Esophagus squamous epithelium (tissue), 4 donors: ENCODE measurements at regions not wholly inside any gene's neighbourhood (a gene's known extent, or its start where the extent isn't known, plus 50 kb on each side); places are given as distances from the start of the nearest gene placed in this dataset.

Experiments used
- POLR2A ChIP-seq, 4 donors: fragments of 450-650 bp; IDR thresholded peaks; one replicate each; pipeline ENCODE4 v1.6.1; 2017; ENCODE audit warnings: antibody characterized with exemption in 4 of 4, mild to moderate bottlenecking in 4 of 4, moderate library complexity in 3 of 4
- TF ChIP-seq, protein P1 (sequence below), 6 experiments: fragments of 450-650 bp in 4 of 6; fragments of 200-600 bp in 2 of 6; sonication (generic) in 2 of 6; IDR thresholded peaks; one replicate each; pipeline ENCODE4 v1.5.1; 2016 to 2019; ENCODE audit warnings: antibody characterized with exemption in 6 of 6, mild to moderate bottlenecking in 4 of 6, moderate library complexity in 4 of 6

DNA sequence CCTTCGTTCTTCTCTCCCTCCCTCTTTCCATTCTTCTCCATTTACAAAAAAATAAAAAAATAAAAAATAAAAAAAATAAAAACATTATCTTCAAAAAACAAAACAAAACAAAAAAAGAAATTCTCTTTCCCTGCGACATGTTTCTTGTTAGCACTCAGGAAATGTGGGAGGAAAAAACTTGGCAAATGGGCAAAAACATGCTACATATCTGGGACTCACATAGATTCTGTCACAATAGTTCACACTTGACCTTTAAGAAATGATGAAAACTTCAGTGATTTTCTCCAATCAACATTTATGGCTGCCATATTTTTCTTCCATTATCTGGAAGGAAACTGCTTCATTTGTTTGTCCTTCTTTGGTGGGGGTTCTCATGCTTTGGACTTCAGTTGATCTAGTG, 109.3 kb downstream of the PRKAB2 start:
- no peak for TF ChIP-seq POLR2A (IDR thresholded peaks at IDR 0.05)
- TF ChIP-seq, protein P1, sequence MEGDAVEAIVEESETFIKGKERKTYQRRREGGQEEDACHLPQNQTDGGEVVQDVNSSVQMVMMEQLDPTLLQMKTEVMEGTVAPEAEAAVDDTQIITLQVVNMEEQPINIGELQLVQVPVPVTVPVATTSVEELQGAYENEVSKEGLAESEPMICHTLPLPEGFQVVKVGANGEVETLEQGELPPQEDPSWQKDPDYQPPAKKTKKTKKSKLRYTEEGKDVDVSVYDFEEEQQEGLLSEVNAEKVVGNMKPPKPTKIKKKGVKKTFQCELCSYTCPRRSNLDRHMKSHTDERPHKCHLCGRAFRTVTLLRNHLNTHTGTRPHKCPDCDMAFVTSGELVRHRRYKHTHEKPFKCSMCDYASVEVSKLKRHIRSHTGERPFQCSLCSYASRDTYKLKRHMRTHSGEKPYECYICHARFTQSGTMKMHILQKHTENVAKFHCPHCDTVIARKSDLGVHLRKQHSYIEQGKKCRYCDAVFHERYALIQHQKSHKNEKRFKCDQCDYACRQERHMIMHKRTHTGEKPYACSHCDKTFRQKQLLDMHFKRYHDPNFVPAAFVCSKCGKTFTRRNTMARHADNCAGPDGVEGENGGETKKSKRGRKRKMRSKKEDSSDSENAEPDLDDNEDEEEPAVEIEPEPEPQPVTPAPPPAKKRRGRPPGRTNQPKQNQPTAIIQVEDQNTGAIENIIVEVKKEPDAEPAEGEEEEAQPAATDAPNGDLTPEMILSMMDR (IDR thresholded peaks at IDR 0.05): no peak
